Sigmoid colon (tissue), 4 donors: ENCODE measurements at regions not wholly inside any gene's neighbourhood (a gene's known extent, or its start where the extent isn't known, plus 50 kb on each side); places are given as distances from the start of the nearest gene placed in this dataset.

Source experiments
- EP300 ChIP-seq, 4 donors: sonication (generic); formaldehyde crosslinking; IDR thresholded peaks; one replicate each; pipeline ENCODE4 v1.6.1; 2017; ENCODE audit warnings: antibody characterized with exemption in 4 of 4
- POLR2A ChIP-seq, 2 donors: fragments of 450-650 bp; IDR thresholded peaks; one replicate each; pipeline ENCODE4 v1.6.1; 2016; ENCODE audit warnings: antibody characterized with exemption in 2 of 2, mild to moderate bottlenecking in 2 of 2, moderate library complexity in 2 of 2
- TF ChIP-seq, protein P1 (sequence below), 4 experiments: fragments of 450-650 bp in 3 of 4; fragments of 200-600 bp in 1 of 4; IDR thresholded peaks; one replicate each; pipeline ENCODE4 v1.5.1; 2016 to 2019; ENCODE audit warnings: antibody characterized with exemption in 4 of 4, mild to moderate bottlenecking in 3 of 4, moderate library complexity in 2 of 4

DNA sequence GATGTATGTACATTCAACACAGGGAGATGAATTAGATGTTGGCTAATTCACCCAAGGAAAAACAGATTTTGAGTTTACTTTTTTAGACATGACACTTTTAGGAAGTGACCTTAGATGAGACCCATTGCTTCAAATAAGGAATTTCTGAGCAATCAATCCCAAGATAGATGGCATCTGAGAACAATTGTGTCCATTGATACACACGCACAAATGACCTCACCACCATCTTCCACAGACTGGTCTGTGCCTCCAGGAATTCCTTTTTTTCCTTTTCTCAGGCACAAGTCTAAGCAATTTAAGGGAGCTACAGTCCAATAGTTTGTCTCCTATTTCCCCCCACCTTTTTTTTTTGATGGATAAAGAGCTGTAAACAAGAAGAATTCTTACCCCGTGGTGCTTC lies 265.3 kb downstream of the TBL1XR1 start:
- no peak for TF ChIP-seq EP300 (IDR thresholded peaks at IDR 0.05)
- TF ChIP-seq, protein P1, sequence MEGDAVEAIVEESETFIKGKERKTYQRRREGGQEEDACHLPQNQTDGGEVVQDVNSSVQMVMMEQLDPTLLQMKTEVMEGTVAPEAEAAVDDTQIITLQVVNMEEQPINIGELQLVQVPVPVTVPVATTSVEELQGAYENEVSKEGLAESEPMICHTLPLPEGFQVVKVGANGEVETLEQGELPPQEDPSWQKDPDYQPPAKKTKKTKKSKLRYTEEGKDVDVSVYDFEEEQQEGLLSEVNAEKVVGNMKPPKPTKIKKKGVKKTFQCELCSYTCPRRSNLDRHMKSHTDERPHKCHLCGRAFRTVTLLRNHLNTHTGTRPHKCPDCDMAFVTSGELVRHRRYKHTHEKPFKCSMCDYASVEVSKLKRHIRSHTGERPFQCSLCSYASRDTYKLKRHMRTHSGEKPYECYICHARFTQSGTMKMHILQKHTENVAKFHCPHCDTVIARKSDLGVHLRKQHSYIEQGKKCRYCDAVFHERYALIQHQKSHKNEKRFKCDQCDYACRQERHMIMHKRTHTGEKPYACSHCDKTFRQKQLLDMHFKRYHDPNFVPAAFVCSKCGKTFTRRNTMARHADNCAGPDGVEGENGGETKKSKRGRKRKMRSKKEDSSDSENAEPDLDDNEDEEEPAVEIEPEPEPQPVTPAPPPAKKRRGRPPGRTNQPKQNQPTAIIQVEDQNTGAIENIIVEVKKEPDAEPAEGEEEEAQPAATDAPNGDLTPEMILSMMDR (IDR thresholded peaks at IDR 0.05): no peak
- no peak for TF ChIP-seq POLR2A (IDR thresholded peaks at IDR 0.05)
